GM12878 (cell line): ENCODE measurements at regions not wholly inside any gene's neighbourhood (a gene's known extent, or its start where the extent isn't known, plus 50 kb on each side); places are given as distances from the start of the nearest gene placed in this dataset.

Experiments
- CBFB ChIP-seq: IDR thresholded peaks from 2 replicates; pipeline ENCODE4 v1.6.1; 2016; ENCODE audit warnings: antibody characterized with exemption, low read depth
- CBX3 ChIP-seq: fragments of 200-600 bp; sonication (generic); IDR thresholded peaks from 2 replicates; pipeline ENCODE4 v1.6.1; 2016; ENCODE audit warnings: low read depth, borderline replicate concordance
- ESRRA ChIP-seq: IDR thresholded peaks from 2 replicates; pipeline ENCODE4 v1.6.1; 2012; ENCODE audit warnings: mild to moderate bottlenecking, low read length, improper control_type of control experiment
- HDAC2 ChIP-seq: fragments of 200-600 bp; sonication (generic); IDR thresholded peaks from 2 replicates; pipeline ENCODE4 v1.6.1; 2017
- IKZF2 ChIP-seq, 2 experiments: fragments of 450-650 bp; IDR thresholded peaks; 2 replicates each; pipeline ENCODE4 v1.6.1; 2017; ENCODE audit warnings: mild to moderate bottlenecking in 2 of 2, moderate library complexity in 2 of 2
- IRF4 ChIP-seq: IDR thresholded peaks from 2 replicates; pipeline ENCODE4 v1.6.1; 2011; ENCODE audit warnings: low read depth, low read length
- KDM1A ChIP-seq: fragments of 200-600 bp; sonication (generic); IDR thresholded peaks from 2 replicates; pipeline ENCODE4 v1.6.1; 2016; ENCODE audit warnings: borderline replicate concordance
- KLF5 ChIP-seq: fragments of 450-650 bp; IDR thresholded peaks from 2 replicates; pipeline ENCODE4 v1.6.1; 2014; ENCODE audit warnings: mild to moderate bottlenecking; ENCODE audit not compliant: partially characterized antibody
- MXI1 ChIP-seq: fragments of 150-350 bp; IDR thresholded peaks from 2 replicates; pipeline ENCODE4 v1.6.1; 2011; ENCODE audit warnings: low read depth, mild to moderate bottlenecking, inconsistent platforms, low read length, improper control_type of control experiment
- NBN ChIP-seq: fragments of 450-650 bp; IDR thresholded peaks from 2 replicates; pipeline ENCODE4 v1.6.1; 2016
- NR2C2 ChIP-seq: IDR thresholded peaks from 2 replicates; pipeline ENCODE4 v1.6.1; 2011; ENCODE audit warnings: borderline replicate concordance, low read depth; ENCODE audit not compliant: control insufficient read depth, insufficient read length
- NR2F1 ChIP-seq: fragments of 450-650 bp; conservative IDR thresholded peaks from 2 replicates; pipeline ENCODE4 v1.6.1; 2017; ENCODE audit warnings: mild to moderate bottlenecking
- PAX8 ChIP-seq: fragments of 450-650 bp; IDR thresholded peaks from 2 replicates; pipeline ENCODE4 v1.6.1; 2017; ENCODE audit warnings: mild to moderate bottlenecking, moderate library complexity
- SMAD5 ChIP-seq: IDR thresholded peaks from 2 replicates; pipeline ENCODE4 v1.6.1; 2016; ENCODE audit warnings: antibody characterized with exemption, low read depth
- SP1 ChIP-seq: IDR thresholded peaks from one replicate; pipeline ENCODE4 v1.6.1; 2011; ENCODE audit warnings: low read depth, low read length
- SREBF1 ChIP-seq: IDR thresholded peaks from 2 replicates; pipeline ENCODE4 v1.6.1; 2012; ENCODE audit warnings: mild to moderate bottlenecking, low read length
- STAT1 ChIP-seq: fragments of 450-650 bp; conservative IDR thresholded peaks from 2 replicates; pipeline ENCODE4 v1.6.1; 2014; ENCODE audit warnings: antibody characterized with exemption, mild to moderate bottlenecking
- ZNF274 ChIP-seq: IDR thresholded peaks from one replicate; pipeline ENCODE4 v1.8.0; 2011; ENCODE audit not compliant: insufficient read length, insufficient read depth
- TF ChIP-seq, protein P1 (sequence below): fragments of 450-650 bp; IDR thresholded peaks from 2 replicates; pipeline ENCODE4 v1.6.1; 2018; ENCODE audit warnings: borderline replicate concordance, mild to moderate bottlenecking; ENCODE audit not compliant: partially characterized antibody
- TF ChIP-seq, protein P2 (sequence below): fragments of 150-350 bp; IDR thresholded peaks from 2 replicates; pipeline ENCODE4 v1.6.1; 2016; ENCODE audit warnings: low read depth, low read length
- TF ChIP-seq, protein P3 (sequence below): fragments of 450-650 bp; IDR thresholded peaks from 2 replicates; pipeline ENCODE4 v1.6.1; 2016; ENCODE audit warnings: mild to moderate bottlenecking
- TF ChIP-seq, protein P4 (sequence below): fragments of 450-650 bp; conservative IDR thresholded peaks from 2 replicates; pipeline ENCODE4 v1.6.1; 2017; ENCODE audit warnings: mild to moderate bottlenecking, moderate library complexity

DNA sequence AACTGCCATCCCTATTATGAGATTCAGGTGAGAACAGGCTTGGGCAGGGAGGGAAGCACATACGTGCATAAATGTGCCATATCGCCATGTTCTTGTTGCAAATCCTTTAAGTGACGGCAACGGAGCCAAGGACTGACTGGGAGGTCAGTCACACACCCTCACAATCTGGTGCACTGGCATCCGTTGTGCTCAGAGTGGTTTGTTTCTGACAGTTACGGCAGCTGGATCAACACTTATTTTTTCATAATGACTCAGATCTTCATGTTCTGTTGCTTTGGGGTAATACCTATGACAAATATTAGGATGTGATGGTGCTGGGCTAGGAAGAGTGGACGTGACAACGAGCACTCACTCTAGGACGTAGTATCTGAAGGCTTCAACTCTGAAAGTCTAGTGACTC lies 56.2 kb upstream of the PREP start (continued):
- TF ChIP-seq, protein P1, sequence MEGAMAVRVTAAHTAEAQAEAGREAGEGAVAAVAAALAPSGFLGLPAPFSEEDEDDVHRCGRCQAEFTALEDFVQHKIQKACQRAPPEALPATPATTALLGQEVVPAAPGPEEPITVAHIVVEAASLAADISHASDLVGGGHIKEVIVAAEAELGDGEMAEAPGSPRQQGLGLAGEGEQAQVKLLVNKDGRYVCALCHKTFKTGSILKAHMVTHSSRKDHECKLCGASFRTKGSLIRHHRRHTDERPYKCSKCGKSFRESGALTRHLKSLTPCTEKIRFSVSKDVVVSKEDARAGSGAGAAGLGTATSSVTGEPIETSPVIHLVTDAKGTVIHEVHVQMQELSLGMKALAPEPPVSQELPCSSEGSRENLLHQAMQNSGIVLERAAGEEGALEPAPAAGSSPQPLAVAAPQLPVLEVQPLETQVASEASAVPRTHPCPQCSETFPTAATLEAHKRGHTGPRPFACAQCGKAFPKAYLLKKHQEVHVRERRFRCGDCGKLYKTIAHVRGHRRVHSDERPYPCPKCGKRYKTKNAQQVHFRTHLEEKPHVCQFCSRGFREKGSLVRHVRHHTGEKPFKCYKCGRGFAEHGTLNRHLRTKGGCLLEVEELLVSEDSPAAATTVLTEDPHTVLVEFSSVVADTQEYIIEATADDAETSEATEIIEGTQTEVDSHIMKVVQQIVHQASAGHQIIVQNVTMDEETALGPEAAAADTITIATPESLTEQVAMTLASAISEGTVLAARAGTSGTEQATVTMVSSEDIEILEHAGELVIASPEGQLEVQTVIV, result no peak
- TF ChIP-seq CBFB (peak; percentile 76; the same call in 1 of the 2 replicates), IRF4 (peak; percentile 99), NR2C2 (no peak), SMAD5 (0 out of 2 replicates have a peak, but pooled peaks have one; percentile 53), KLF5 (peak; percentile 95), CBX3 (no peak), IKZF2 (IDR thresholded peaks at IDR 0.05) (peak; percentile 98 to 99), ZNF274 (no peak), SREBF1 (no peak), SP1 (peak; percentile 72), ESRRA (no peak; the same call in 1 of the 2 replicates), MXI1 (0 out of 2 replicates have a peak, but pooled peaks have one; percentile 37), STAT1 (no peak; the same call in 1 of the 2 replicates), PAX8 (no peak), NBN (peak; percentile 99), HDAC2 (no peak), KDM1A (no peak), NR2F1 (peak; percentile 93)
- TF ChIP-seq, protein P2, sequence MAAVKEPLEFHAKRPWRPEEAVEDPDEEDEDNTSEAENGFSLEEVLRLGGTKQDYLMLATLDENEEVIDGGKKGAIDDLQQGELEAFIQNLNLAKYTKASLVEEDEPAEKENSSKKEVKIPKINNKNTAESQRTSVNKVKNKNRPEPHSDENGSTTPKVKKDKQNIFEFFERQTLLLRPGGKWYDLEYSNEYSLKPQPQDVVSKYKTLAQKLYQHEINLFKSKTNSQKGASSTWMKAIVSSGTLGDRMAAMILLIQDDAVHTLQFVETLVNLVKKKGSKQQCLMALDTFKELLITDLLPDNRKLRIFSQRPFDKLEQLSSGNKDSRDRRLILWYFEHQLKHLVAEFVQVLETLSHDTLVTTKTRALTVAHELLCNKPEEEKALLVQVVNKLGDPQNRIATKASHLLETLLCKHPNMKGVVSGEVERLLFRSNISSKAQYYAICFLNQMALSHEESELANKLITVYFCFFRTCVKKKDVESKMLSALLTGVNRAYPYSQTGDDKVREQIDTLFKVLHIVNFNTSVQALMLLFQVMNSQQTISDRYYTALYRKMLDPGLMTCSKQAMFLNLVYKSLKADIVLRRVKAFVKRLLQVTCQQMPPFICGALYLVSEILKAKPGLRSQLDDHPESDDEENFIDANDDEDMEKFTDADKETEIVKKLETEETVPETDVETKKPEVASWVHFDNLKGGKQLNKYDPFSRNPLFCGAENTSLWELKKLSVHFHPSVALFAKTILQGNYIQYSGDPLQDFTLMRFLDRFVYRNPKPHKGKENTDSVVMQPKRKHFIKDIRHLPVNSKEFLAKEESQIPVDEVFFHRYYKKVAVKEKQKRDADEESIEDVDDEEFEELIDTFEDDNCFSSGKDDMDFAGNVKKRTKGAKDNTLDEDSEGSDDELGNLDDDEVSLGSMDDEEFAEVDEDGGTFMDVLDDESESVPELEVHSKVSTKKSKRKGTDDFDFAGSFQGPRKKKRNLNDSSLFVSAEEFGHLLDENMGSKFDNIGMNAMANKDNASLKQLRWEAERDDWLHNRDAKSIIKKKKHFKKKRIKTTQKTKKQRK, result no peak; the same call in 1 of the 2 replicates
- TF ChIP-seq, protein P3, sequence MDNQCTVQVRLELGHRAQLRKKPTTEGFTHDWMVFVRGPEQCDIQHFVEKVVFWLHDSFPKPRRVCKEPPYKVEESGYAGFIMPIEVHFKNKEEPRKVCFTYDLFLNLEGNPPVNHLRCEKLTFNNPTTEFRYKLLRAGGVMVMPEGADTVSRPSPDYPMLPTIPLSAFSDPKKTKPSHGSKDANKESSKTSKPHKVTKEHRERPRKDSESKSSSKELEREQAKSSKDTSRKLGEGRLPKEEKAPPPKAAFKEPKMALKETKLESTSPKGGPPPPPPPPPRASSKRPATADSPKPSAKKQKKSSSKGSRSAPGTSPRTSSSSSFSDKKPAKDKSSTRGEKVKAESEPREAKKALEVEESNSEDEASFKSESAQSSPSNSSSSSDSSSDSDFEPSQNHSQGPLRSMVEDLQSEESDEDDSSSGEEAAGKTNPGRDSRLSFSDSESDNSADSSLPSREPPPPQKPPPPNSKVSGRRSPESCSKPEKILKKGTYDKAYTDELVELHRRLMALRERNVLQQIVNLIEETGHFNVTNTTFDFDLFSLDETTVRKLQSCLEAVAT, result peak; percentile 95
- TF ChIP-seq, protein P4, sequence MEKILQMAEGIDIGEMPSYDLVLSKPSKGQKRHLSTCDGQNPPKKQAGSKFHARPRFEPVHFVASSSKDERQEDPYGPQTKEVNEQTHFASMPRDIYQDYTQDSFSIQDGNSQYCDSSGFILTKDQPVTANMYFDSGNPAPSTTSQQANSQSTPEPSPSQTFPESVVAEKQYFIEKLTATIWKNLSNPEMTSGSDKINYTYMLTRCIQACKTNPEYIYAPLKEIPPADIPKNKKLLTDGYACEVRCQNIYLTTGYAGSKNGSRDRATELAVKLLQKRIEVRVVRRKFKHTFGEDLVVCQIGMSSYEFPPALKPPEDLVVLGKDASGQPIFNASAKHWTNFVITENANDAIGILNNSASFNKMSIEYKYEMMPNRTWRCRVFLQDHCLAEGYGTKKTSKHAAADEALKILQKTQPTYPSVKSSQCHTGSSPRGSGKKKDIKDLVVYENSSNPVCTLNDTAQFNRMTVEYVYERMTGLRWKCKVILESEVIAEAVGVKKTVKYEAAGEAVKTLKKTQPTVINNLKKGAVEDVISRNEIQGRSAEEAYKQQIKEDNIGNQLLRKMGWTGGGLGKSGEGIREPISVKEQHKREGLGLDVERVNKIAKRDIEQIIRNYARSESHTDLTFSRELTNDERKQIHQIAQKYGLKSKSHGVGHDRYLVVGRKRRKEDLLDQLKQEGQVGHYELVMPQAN, result peak; percentile 57; the same call in 1 of the 2 replicates
